CD4-positive, alpha-beta memory T cell (primary cell): ENCODE measurements at regions not wholly inside any gene's neighbourhood (a gene's known extent, or its start where the extent isn't known, plus 50 kb on each side); places are given as distances from the start of the nearest gene placed in this dataset.

Source experiments
- CTCF ChIA-PET: fragments of 350-600 bp; sonication (Branson Sonifier 250); formaldehyde crosslinking; loops from one replicate; lab custom pipeline; 2021; ENCODE audit warnings: inconsistent platforms; ENCODE audit not compliant: partially characterized antibody; lab: Charles Lee
- POLR2A ChIA-PET: fragments of 350-600 bp; sonication (Branson Sonifier 250); formaldehyde crosslinking; loops from one replicate; lab custom pipeline; 2021; ENCODE audit not compliant: partially characterized antibody; lab: Charles Lee
- DNase-seq, 5 donors: peaks; one replicate each; pipeline versions ENCODE4 v3.0.0 to v3.0.0-alpha.2; 2020 to 2022; ENCODE audit warnings: mixed read lengths in 1 of 5
- H3K27ac ChIP-seq: one replicate; pipeline ENCODE4 v1.7.0; 2013; ENCODE audit warnings: low read depth, low read length
- H3K27me3 ChIP-seq: 2 replicates; pipeline ENCODE4 v1.7.0; 2013; ENCODE audit warnings: mild to moderate bottlenecking, low read length, moderate library complexity; ENCODE audit not compliant: insufficient read depth
- H3K36me3 ChIP-seq: 2 replicates; pipeline ENCODE4 v1.7.0; 2013; ENCODE audit warnings: mild to moderate bottlenecking, low read length, moderate library complexity; ENCODE audit not compliant: insufficient read depth
- H3K4me1 ChIP-seq: 2 replicates; pipeline ENCODE4 v1.7.0; 2013; ENCODE audit warnings: mild to moderate bottlenecking, low read length, moderate library complexity; ENCODE audit not compliant: insufficient read depth
- H3K4me3 ChIP-seq, 2 donors: one replicate each; pipeline ENCODE4 v1.7.0; 2013; ENCODE audit warnings: low read length in 2 of 2, mild to moderate bottlenecking in 1 of 2
- H3K9me3 ChIP-seq, 2 donors: one replicate each; pipeline ENCODE4 v1.7.0; 2013; ENCODE audit warnings: low read length in 2 of 2, control low read depth in 1 of 2; ENCODE audit not compliant: control insufficient read depth in 1 of 2
- H3K27ac Mint-ChIP-seq, 7 donors: one replicate each; pipeline ENCODE4 v1.8.0; 2020 to 2021; ENCODE audit warnings: mixed read lengths in 7 of 7, mild to moderate bottlenecking in 6 of 7, inconsistent platforms in 3 of 7, moderate library complexity in 3 of 7
- H3K27me3 Mint-ChIP-seq, 2 donors: one replicate each; pipeline ENCODE4 v1.8.0; 2020 to 2021; ENCODE audit warnings: mixed read lengths in 2 of 2
- H3K36me3 Mint-ChIP-seq, 2 donors: one replicate each; pipeline ENCODE4 v1.8.0; 2020 to 2021; ENCODE audit warnings: mixed read lengths in 2 of 2, inconsistent platforms in 1 of 2, mild to moderate bottlenecking in 1 of 2
- H3K4me1 Mint-ChIP-seq, 4 donors: one replicate each; pipeline ENCODE4 v1.8.0; 2020 to 2021; ENCODE audit warnings: mixed read lengths in 4 of 4, mild to moderate bottlenecking in 1 of 4
- H3K4me3 Mint-ChIP-seq, 8 donors: one replicate each; pipeline ENCODE4 v1.8.0; 2020 to 2021; ENCODE audit warnings: mixed read lengths in 8 of 8, mild to moderate bottlenecking in 7 of 8, moderate library complexity in 6 of 8, inconsistent platforms in 3 of 8
- H3K9me3 Mint-ChIP-seq, 8 donors: one replicate each; pipeline ENCODE4 v1.8.0; 2020 to 2021; ENCODE audit warnings: mixed read lengths in 8 of 8, mild to moderate bottlenecking in 5 of 8, inconsistent platforms in 3 of 8, moderate library complexity in 1 of 8
- intact Hi-C: fragments of 100-400 bp; cut with micrococcal nuclease; formaldehyde crosslinking; loops from one replicate; pipeline ENCODE4 v1.15.1; 2023

DNA sequence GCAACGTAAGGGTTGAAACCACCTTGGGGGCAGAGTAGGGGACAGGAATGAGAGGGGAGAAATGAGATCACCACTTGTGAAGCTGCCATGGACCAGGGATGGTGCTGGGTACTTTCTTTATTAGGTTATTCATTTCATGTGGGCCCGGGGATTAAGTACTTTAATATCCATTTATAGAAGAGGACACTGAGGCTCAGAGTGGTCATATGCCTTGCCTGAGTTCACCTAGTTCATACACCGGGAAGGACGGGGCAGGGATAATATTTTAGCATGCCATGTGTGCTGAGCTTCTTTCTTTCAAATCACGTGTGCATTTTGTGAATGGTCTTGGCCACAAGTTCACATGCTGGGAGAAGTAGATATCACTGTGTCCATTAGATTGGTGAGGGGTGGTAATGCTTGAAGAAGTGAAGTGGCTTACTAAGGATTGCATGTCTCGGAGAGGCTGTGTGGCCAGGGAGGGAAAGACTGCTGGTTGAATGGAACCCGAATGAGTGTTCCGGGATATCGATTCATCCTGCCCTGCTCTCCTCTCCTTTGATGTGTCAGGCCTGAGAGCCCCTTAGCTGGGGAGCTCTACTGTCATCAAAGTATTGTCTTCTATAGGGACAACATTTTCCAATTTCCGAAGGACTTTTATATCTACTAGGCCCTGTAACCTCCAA, 187.1 kb downstream of the MYCN start:
- H3K27me3 Mint-ChIP-seq: no peaks in the 10 kb centered on the region
- H3K36me3 Mint-ChIP-seq: no peaks in the 10 kb centered on the region
- H3K27ac Mint-ChIP-seq: no peak overlapping the region
- H3K4me1 Mint-ChIP-seq: no peaks in the 10 kb centered on the region
- Histone ChIP-seq H3K9me3 (no peaks in the 10 kb centered on the region), H3K4me3 (no peak overlapping the region), H3K27me3 (no peaks in the 10 kb centered on the region), H3K27ac (no peak overlapping the region), H3K36me3 (no peaks in the 10 kb centered on the region), H3K4me1 (no peaks in the 10 kb centered on the region)
- peaks cover 0 to 2% (median 0%) of the 10 kb centered on the region in 8 donors for H3K9me3 Mint-ChIP-seq
- ChIA-PET POLR2A (no interaction called here), CTCF (interaction anchor here (1.4 kb wide), 1 partner anchor 13 kb away, joined by 4 read pairs; no protein-coding TSS in a partner anchor)
- no peak for DNase-seq
- intact Hi-C loops: no loop called here
- no peak overlapping the region for H3K4me3 Mint-ChIP-seq

DNA sequence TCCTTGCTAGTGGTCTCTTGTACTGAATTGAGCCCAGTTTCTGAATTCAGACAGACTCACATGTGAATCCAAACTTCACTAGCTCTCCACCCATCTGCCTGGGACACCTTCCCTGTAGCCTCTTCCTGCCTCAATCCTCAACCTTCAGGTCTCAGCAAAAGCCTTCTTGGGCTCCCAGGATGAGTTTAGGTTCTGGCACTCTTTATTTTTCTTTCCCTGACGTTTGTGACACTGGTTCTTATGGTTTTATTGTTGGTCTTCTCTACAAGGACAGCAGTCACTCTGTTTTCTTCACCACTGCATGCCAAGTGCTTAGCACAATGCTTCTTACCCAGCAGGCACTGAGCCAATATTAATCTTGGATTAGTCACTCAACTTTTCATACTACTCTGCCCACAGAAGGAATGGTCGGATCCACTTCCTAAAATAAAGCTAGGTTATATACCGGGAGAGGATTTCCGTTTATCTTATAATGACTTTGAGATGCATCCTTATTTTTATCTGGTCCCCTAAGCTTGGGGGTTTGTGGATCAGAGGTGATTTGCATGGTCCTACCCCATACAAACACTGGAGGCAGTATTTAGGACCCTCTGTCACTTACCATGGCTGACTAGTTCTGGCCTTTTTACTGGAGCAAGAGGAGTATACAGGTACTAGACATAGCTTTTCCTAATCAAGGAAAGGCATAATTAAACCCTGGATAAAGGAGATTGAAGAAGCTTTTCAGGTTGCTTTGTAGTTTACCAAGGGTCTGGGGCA, 186.3 kb downstream of the MYCN start:
- H3K36me3 ChIP-seq: no peaks in the 10 kb centered on the region
- no peaks in the 10 kb centered on the region for H3K27me3 Mint-ChIP-seq
- ChIA-PET CTCF (interaction anchor here (1.4 kb wide), 1 partner anchor 14 kb away, joined by 4 read pairs; no protein-coding TSS in a partner anchor), POLR2A (no interaction called here)
- no peak overlapping the region for H3K4me3 Mint-ChIP-seq
- no peaks in the 10 kb centered on the region for H3K36me3 Mint-ChIP-seq
- no peaks in the 10 kb centered on the region for H3K4me1 Mint-ChIP-seq
- H3K27ac ChIP-seq: no peak overlapping the region
- H3K9me3 ChIP-seq: no peaks in the 10 kb centered on the region
- no peak overlapping the region for H3K27ac Mint-ChIP-seq
- peaks cover 0 to 2% (median 0%) of the 10 kb centered on the region in 8 donors for H3K9me3 Mint-ChIP-seq
- intact Hi-C loops: no loop called here
- no peaks in the 10 kb centered on the region for H3K4me1 ChIP-seq
- H3K4me3 ChIP-seq: no peak overlapping the region
- no peaks in the 10 kb centered on the region for H3K27me3 ChIP-seq
- DNase-seq: no peak

DNA sequence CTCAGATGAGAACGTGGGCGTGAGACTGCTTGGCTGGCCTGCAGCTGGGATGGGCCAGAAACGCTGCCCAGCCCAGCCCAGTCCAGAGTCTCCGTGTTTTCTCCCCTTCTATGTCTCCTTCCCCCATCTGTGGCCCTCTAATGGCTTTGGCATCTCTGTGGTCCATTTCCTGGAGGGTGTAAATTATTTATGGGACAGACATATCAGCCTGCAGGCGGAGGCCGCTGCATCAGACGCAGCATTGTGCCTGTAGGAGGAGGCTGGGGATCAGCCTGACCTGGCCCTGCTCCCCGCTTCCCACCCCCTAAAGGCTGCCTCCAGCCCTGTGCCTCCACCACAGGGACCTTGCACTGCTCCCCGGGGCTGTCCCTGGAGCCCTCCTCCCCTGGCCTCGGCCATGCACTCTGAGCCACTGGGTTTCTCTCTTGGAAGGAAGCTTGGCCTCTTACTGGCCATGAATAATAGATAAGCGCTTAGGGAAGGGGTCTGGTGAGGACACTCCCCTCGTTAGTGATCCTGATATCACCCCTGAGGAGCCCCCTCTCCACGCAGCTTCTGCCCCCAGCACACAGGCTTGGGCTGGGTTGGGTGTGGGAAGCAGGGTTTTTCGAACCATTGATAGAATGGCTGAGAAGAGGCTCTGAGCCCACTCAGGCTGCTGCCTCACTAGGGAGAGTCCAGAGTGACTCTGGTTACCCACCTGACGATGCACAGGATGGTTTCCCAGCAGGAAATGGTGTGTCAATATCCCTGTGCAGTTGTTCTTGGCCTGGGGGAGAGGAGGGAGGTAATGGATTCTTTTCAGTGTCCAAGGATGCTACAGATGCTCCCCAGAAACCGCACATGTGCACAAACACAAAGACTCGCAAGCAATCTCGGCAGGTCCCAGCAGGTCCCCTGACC, 185.5 kb downstream of the MYCN start:
- H3K9me3 ChIP-seq: no peaks in the 10 kb centered on the region
- intact Hi-C loops: no loop called here
- H3K4me1 ChIP-seq: no peaks in the 10 kb centered on the region
- no peak for DNase-seq
- Mint-ChIP-seq H3K27me3 (no peaks in the 10 kb centered on the region), H3K27ac (no peak overlapping the region), H3K4me1 (peaks cover 0 to under 1% (median 0%) of the 10 kb centered on the region in 4 donors), H3K9me3 (peaks cover 0 to 5% (median 2%) of the 10 kb centered on the region in 8 donors), H3K4me3 (no peak overlapping the region), H3K36me3 (no peaks in the 10 kb centered on the region)
- H3K27ac ChIP-seq: no peak overlapping the region
- H3K36me3 ChIP-seq: no peaks in the 10 kb centered on the region
- ChIA-PET POLR2A (no interaction called here), CTCF (no interaction called here)
- no peak overlapping the region for H3K4me3 ChIP-seq
- no peaks in the 10 kb centered on the region for H3K27me3 ChIP-seq

DNA sequence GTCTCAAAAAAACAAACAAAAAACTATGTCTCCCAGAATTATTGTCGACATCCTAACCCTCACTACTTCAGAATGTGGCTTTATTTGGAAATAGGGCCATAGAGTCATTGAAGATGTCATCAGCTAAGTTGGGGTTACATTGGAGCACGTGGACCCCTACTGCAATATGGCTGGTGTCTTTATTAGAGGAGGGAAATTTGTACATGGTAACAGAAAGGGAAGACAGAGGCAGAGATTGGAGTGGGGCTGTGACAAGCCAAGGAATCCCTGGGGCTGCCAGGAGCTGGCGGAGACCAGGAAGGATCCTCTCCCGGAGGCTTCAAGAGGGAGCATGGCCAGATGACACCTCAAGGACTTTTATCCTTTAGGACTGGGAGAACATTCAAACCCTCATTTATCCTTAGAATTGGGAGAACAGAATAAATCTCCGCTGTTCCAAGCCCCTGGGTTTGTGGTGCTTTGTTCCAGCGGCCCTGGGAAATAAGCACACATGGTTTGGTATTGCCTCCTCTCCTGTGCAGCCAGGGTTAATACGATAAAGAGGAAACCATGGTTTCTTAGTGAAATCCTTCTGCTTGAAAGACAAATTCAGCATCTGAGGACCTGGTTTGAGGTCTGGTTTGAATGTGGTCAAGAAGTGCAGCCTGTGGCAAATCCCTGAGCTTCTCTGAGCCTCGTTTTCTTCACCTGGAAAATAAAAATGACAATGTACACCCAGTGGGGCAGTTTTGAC, 184.7 kb downstream of the MYCN start:
- H3K36me3 ChIP-seq: no peaks in the 10 kb centered on the region
- no peak overlapping the region for H3K27ac Mint-ChIP-seq
- H3K4me3 ChIP-seq: no peak overlapping the region
- H3K4me3 Mint-ChIP-seq: no peak overlapping the region
- H3K4me1 Mint-ChIP-seq: peaks cover 0 to 1% (median 0%) of the 10 kb centered on the region in 4 donors
- no peaks in the 10 kb centered on the region for H3K27me3 ChIP-seq
- peaks cover 0 to 5% (median 2%) of the 10 kb centered on the region in 8 donors for H3K9me3 Mint-ChIP-seq
- no peaks in the 10 kb centered on the region for H3K9me3 ChIP-seq
- no peak overlapping the region for H3K27ac ChIP-seq
- H3K36me3 Mint-ChIP-seq: no peaks in the 10 kb centered on the region
- intact Hi-C loops: no loop called here
- no peak for DNase-seq
- POLR2A ChIA-PET: no interaction called here
- H3K27me3 Mint-ChIP-seq: no peaks in the 10 kb centered on the region
- CTCF ChIA-PET: no interaction called here
- no peaks in the 10 kb centered on the region for H3K4me1 ChIP-seq

DNA sequence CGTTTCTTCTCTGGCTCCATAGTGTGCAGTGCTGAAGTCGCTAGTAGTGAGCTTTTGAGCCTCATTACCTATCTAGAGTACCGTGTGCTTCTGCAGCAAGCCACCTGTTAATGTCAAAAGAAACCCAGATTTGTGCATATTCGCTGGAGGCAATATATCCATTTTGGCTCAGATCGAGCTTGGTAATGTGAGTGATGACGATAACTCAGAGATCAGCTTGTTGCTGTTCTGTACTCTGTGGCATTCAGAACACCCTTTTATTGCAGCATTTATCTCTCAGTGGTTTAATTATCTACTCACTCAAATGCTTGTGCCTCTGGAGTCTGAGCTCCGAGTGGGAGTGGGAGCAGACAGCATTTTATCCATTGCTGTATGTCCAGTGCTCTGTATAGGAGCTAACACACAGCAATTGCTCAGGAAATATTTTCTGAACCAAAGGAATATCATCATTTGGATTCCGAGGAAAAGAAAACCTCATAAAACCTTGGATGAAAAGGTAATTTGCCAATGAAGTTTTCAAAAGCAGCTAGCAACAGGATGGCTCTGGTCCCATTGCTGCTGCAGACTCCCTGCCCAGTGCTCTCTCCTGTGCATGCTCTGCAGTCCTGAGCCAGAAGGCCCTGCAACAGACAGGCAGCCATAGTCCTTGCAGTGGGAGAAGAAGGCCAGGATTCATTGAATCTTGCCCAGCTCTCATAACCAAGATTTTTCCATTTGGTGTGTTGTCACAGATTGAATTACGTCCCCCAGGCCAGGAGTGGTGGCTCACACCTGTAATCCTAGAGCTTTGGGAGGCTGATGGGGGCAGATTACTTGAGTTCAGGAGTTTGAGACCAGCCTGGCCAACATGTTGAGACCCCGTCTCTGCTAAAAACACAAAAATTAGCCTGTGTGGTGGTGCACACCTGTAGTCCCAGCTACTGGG, 183.8 kb downstream of the MYCN start:
- Histone ChIP-seq H3K4me1 (no peaks in the 10 kb centered on the region), H3K9me3 (no peaks in the 10 kb centered on the region), H3K27me3 (no peaks in the 10 kb centered on the region), H3K36me3 (no peaks in the 10 kb centered on the region), H3K27ac (no peak overlapping the region), H3K4me3 (no peak overlapping the region)
- Mint-ChIP-seq H3K36me3 (no peaks in the 10 kb centered on the region), H3K9me3 (peaks cover 0 to 5% (median under 1%) of the 10 kb centered on the region in 8 donors), H3K4me1 (peaks cover 0 to 1% (median 0%) of the 10 kb centered on the region in 4 donors), H3K4me3 (no peak overlapping the region), H3K27me3 (no peaks in the 10 kb centered on the region), H3K27ac (no peak overlapping the region)
- intact Hi-C loops: no loop called here
- no peak for DNase-seq
- ChIA-PET POLR2A (no interaction called here), CTCF (no interaction called here)

DNA sequence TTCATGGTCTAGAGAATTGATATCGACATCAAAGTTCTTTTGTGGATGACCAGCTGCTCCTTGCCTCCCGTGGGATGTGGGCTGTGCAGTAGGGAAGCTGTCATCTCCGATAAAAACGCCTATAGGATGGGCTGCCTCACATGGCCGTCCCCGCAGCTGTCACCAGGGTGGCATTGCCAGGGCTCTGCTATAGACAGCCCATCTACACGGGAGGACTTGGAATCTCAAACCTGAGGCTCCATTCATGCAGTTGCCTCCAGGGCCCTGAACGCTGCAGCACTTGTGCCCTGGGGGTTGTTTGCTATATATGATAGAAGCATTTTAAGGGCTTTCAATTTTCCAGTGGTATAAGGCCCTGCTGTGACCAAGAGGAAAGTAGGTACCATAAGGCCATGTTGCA, 183.1 kb downstream of the MYCN start:
- Histone ChIP-seq H3K27ac (no peak overlapping the region), H3K4me3 (no peak overlapping the region), H3K4me1 (no peaks in the 10 kb centered on the region), H3K9me3 (no peaks in the 10 kb centered on the region), H3K36me3 (no peaks in the 10 kb centered on the region), H3K27me3 (no peaks in the 10 kb centered on the region)
- intact Hi-C loops: no loop called here
- POLR2A ChIA-PET: no interaction called here
- H3K9me3 Mint-ChIP-seq: peaks cover 0 to 5% (median under 1%) of the 10 kb centered on the region in 8 donors
- peaks cover 0 to 1% (median 0%) of the 10 kb centered on the region in 4 donors for H3K4me1 Mint-ChIP-seq
- CTCF ChIA-PET: no interaction called here
- H3K4me3 Mint-ChIP-seq: no peak overlapping the region
- H3K36me3 Mint-ChIP-seq: no peaks in the 10 kb centered on the region
- H3K27me3 Mint-ChIP-seq: no peaks in the 10 kb centered on the region
- H3K27ac Mint-ChIP-seq: no peak overlapping the region
- no peak for DNase-seq
